Adrenal gland (tissue), 5 donors: ENCODE measurements at regions not wholly inside any gene's neighbourhood (a gene's known extent, or its start where the extent isn't known, plus 50 kb on each side); places are given as distances from the start of the nearest gene placed in this dataset.

Experiments
- POLR2A ChIP-seq, 2 donors: fragments of 450-650 bp; IDR thresholded peaks; one replicate each; pipeline ENCODE4 v1.6.1; 2017; ENCODE audit warnings: antibody characterized with exemption in 2 of 2, mild to moderate bottlenecking in 2 of 2, moderate library complexity in 1 of 2
- TF ChIP-seq, protein P1 (sequence below), 6 experiments: fragments of 450-650 bp in 4 of 6; fragments of 200-600 bp in 2 of 6; sonication (generic) in 1 of 6; IDR thresholded peaks; 1 replicate in 5 of 6; 2 replicates in 1 of 6; pipeline versions ENCODE4 v1.5.1 to v1.8.0; 2016 to 2021; ENCODE audit warnings: antibody characterized with exemption in 6 of 6, mild to moderate bottlenecking in 2 of 6, moderate library complexity in 1 of 6
- donor health status: DM: no; HTN: no; CAD: no.

- TF ChIP-seq, protein P1, sequence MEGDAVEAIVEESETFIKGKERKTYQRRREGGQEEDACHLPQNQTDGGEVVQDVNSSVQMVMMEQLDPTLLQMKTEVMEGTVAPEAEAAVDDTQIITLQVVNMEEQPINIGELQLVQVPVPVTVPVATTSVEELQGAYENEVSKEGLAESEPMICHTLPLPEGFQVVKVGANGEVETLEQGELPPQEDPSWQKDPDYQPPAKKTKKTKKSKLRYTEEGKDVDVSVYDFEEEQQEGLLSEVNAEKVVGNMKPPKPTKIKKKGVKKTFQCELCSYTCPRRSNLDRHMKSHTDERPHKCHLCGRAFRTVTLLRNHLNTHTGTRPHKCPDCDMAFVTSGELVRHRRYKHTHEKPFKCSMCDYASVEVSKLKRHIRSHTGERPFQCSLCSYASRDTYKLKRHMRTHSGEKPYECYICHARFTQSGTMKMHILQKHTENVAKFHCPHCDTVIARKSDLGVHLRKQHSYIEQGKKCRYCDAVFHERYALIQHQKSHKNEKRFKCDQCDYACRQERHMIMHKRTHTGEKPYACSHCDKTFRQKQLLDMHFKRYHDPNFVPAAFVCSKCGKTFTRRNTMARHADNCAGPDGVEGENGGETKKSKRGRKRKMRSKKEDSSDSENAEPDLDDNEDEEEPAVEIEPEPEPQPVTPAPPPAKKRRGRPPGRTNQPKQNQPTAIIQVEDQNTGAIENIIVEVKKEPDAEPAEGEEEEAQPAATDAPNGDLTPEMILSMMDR (IDR thresholded peaks at IDR 0.05), result no peak
- no peak for TF ChIP-seq POLR2A (IDR thresholded peaks at IDR 0.05)
These were observed 154.4 kb upstream of the PRLR start for GRCh38 chr5:35384658-35385057.
